Kidney (tissue), 13 donors: ENCODE measurements at regions not wholly inside any gene's neighbourhood (a gene's known extent, or its start where the extent isn't known, plus 50 kb on each side); places are given as distances from the start of the nearest gene placed in this dataset.

Source experiments
- DNase-seq, 5 donors: peaks; one replicate each; pipeline ENCODE4 v3.0.0-alpha.2; 2013 to 2020
- FAIRE-seq: peaks from 2 replicates; lab custom pipeline; 2012; peaks lifted over from hg19 to GRCh38; lab: Jason Lieb, UNC
- H3K27ac ChIP-seq, 2 donors: one replicate each; pipeline ENCODE4 v1.7.0; 2013; ENCODE audit warnings: low read depth in 2 of 2, low read length in 2 of 2, inconsistent platforms in 1 of 2
- H3K27me3 ChIP-seq: one replicate; pipeline ENCODE4 v1.7.1; 2013; ENCODE audit warnings: low read length, inconsistent platforms; ENCODE audit not compliant: control insufficient read depth, insufficient read depth
- H3K36me3 ChIP-seq, 3 donors: one replicate each; pipeline versions ENCODE4 v1.7.0 to v1.7.1; 2013; ENCODE audit warnings: low read length in 3 of 3, control low read depth in 1 of 3, inconsistent platforms in 1 of 3; ENCODE audit not compliant: insufficient read depth in 3 of 3, control insufficient read depth in 2 of 3
- H3K4me1 ChIP-seq, 3 donors: one replicate each; pipeline versions ENCODE4 v1.7.0 to v1.7.1; 2013; ENCODE audit warnings: low read length in 3 of 3, inconsistent platforms in 1 of 3, low read depth in 1 of 3; ENCODE audit not compliant: control insufficient read depth in 2 of 3, insufficient read depth in 2 of 3
- H3K4me3 ChIP-seq, 3 donors: one replicate each; pipeline versions ENCODE4 v1.7.0 to v1.8.1; 2013; ENCODE audit warnings: low read length in 3 of 3, control low read depth in 1 of 3, inconsistent platforms in 1 of 3
- H3K9ac ChIP-seq, 3 donors: one replicate each; pipeline versions ENCODE4 v1.7.0 to v1.7.1; 2013; ENCODE audit warnings: low read length in 3 of 3, control low read depth in 1 of 3, inconsistent platforms in 1 of 3
- H3K9me3 ChIP-seq, 3 donors: one replicate each; pipeline versions ENCODE4 v1.7.0 to v1.7.1; 2013; ENCODE audit warnings: low read length in 3 of 3, control low read depth in 1 of 3, inconsistent platforms in 1 of 3; ENCODE audit not compliant: control insufficient read depth in 2 of 3, insufficient read depth in 1 of 3
- intact Hi-C: fragments of 100-400 bp; cut with DNase I; formaldehyde crosslinking; loops from one replicate; pipeline ENCODE4 v1.11.1; 2022
- TF ChIP-seq, protein P1 (sequence below): IDR thresholded peaks from 3 replicates; pipeline ENCODE4 v1.5.1; 2012; ENCODE audit warnings: mild to moderate bottlenecking, moderate library complexity, borderline replicate concordance; ENCODE audit not compliant: insufficient read depth; ENCODE audit errors: extremely low read depth
- donor health status: control.
- donor health status: control.
- donor health status: control.
- donor health status: control.
- donor health status: control.
- donor health status: DM: yes; HTN: yes; CAD: no.
- donor health status: Normal renal cell carcinoma (clear cell type).

DNA sequence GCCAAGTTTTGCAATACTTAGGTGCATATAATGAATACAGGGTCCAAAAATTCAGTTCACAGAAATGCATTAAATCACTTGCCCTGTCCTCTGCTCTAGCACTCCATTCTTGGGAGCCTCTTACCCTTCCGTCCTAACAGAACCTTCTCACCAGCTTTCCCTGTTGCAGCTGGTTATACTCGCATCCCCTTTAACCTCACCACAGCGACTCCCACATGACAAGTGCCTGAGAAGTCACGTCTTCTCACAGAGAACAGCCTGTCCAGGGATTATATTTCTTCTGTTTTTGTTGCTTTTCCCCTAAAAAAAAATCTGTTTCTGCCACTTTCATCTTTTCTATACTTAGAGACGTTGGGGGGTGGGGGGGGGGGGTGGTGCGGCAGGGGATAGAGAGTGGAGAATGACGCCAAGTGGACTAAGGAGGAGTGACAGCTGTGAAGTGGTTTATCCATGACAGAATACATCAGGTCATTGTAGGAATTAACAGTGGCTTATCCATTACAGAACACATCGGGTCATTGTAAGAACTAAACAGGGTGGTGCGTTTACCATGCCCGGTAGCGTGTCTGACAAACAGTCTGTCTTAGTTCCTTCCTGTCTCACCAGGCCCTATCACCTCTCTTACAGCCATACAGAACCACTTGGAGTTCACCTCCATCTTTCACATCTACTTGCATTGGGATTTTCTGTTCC lies 117.6 kb downstream of the UBE2U start:
- FAIRE-seq, result no peak
- peak in 3 of 5 donors; percentile 39 to 65 (median 50) for DNase-seq
- Histone ChIP-seq H3K36me3 (no peaks in the 10 kb centered on the region), H3K27me3 (no peaks in the 10 kb centered on the region), H3K9ac (no peak overlapping the region), H3K9me3 (no peaks in the 10 kb centered on the region), H3K4me3 (no peak overlapping the region), H3K4me1 (no peaks in the 10 kb centered on the region), H3K27ac (no peak overlapping the region)
- intact Hi-C loops, result no loop called here
- TF ChIP-seq, protein P1, sequence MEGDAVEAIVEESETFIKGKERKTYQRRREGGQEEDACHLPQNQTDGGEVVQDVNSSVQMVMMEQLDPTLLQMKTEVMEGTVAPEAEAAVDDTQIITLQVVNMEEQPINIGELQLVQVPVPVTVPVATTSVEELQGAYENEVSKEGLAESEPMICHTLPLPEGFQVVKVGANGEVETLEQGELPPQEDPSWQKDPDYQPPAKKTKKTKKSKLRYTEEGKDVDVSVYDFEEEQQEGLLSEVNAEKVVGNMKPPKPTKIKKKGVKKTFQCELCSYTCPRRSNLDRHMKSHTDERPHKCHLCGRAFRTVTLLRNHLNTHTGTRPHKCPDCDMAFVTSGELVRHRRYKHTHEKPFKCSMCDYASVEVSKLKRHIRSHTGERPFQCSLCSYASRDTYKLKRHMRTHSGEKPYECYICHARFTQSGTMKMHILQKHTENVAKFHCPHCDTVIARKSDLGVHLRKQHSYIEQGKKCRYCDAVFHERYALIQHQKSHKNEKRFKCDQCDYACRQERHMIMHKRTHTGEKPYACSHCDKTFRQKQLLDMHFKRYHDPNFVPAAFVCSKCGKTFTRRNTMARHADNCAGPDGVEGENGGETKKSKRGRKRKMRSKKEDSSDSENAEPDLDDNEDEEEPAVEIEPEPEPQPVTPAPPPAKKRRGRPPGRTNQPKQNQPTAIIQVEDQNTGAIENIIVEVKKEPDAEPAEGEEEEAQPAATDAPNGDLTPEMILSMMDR, result no peak

GRCh38 chr1:64323054-64323453 lies 119.6 kb downstream of the UBE2U start:
- DNase-seq (peak in 2 of 5 donors; percentile 20 to 22), FAIRE-seq (no peak)
- Histone ChIP-seq H3K4me1 (no peaks in the 10 kb centered on the region), H3K9ac (no peak overlapping the region), H3K27ac (no peak overlapping the region), H3K36me3 (no peaks in the 10 kb centered on the region), H3K9me3 (no peaks in the 10 kb centered on the region), H3K27me3 (no peaks in the 10 kb centered on the region), H3K4me3 (no peak overlapping the region)
- TF ChIP-seq, protein P1, result no peak
- intact Hi-C loops, result no loop called here

- Histone ChIP-seq H3K36me3 (no peaks in the 10 kb centered on the region), H3K9me3 (no peaks in the 10 kb centered on the region), H3K9ac (no peak overlapping the region), H3K4me1 (no peaks in the 10 kb centered on the region), H3K27me3 (no peaks in the 10 kb centered on the region), H3K4me3 (no peak overlapping the region), H3K27ac (no peak overlapping the region)
- TF ChIP-seq, protein P1, result no peak
- intact Hi-C loops, result no loop called here
- DNase-seq (no peak), FAIRE-seq (no peak)
These were observed 120.5 kb downstream of the UBE2U start for GRCh38 chr1:64323882-64324281.

DNA sequence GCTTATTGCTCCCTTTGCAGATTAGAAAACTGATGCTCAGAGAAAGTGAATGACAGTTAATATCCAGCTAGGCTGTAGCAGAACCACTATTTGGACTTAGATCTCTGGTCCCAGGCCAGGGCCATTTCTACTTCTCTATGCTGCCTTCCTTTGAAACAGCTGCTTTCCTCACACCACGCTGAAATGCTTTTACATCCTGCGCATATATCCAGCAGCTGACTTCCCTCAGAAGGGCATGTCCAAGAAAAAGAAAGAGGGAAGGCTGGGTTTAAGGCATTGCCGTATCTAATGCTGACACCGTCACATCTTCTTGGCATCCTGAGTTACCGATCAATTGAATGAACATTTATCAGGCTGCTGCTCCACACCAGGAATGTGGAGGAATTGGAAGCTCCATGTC lies 122.4 kb downstream of the UBE2U start:
- peak in 1 of 5 donors; percentile 58 for DNase-seq
- no peaks in the 10 kb centered on the region for H3K4me1 ChIP-seq
- intact Hi-C loops, result no loop called here
- H3K36me3 ChIP-seq, result no peaks in the 10 kb centered on the region
- no peak for FAIRE-seq
- no peak overlapping the region for H3K27ac ChIP-seq
- no peaks in the 10 kb centered on the region for H3K27me3 ChIP-seq
- H3K9ac ChIP-seq, result no peak overlapping the region
- H3K9me3 ChIP-seq, result no peaks in the 10 kb centered on the region
- TF ChIP-seq, protein P1, result no peak
- no peak overlapping the region for H3K4me3 ChIP-seq
